ENCODE measurements at regions not wholly inside any gene's neighbourhood (a gene's known extent, or its start where the extent isn't known, plus 50 kb on each side); places are given as distances from the start of the nearest gene placed in this dataset.
"Not testable (repeated sequence)": the region's sequence is repeated elsewhere in the genome, so short reads cannot be mapped to it uniquely, and the experiment has no call there.

- no peak for DNase-seq
Observed at GRCh38 chr3:34547297-34547920, 749.0 kb downstream of the PDCD6IP start.

- DNase-seq: no peak
Observed at GRCh38 chr3:34567266-34567665, 768.8 kb downstream of the PDCD6IP start.

GRCh38 chr3:34568766-34569165 lies 770.3 kb downstream of the PDCD6IP start:
- DNase-seq: no peak

- no peak for DNase-seq
Observed at GRCh38 chr3:34569437-34569836, 771.0 kb downstream of the PDCD6IP start.

- no peak for DNase-seq
Observed at GRCh38 chr3:34570916-34571705, 772.7 kb downstream of the PDCD6IP start.

- DNase-seq: no peak
Observed at GRCh38 chr3:34571714-34572113, 773.3 kb downstream of the PDCD6IP start.

- no peak for DNase-seq
Observed at GRCh38 chr3:34575776-34576175, 777.3 kb downstream of the PDCD6IP start.

- no peak for DNase-seq
Observed at GRCh38 chr3:34582055-34582454, 783.6 kb downstream of the PDCD6IP start.

GRCh38 chr3:34583451-34583850 lies 785.0 kb downstream of the PDCD6IP start:
- no peak for DNase-seq

- no peak for DNase-seq
Observed at GRCh38 chr3:34584971-34585370, 786.5 kb downstream of the PDCD6IP start.

- DNase-seq: no peak
Observed at GRCh38 chr3:34599595-34599994, 801.2 kb downstream of the PDCD6IP start.

- no peak for DNase-seq
Observed at GRCh38 chr3:34619990-34620389, 821.6 kb downstream of the PDCD6IP start.

GRCh38 chr3:34626699-34627098 lies 828.3 kb downstream of the PDCD6IP start:
- no peak for DNase-seq

- no peak for DNase-seq
Observed at GRCh38 chr3:34634939-34635338, 836.5 kb downstream of the PDCD6IP start.

- no peak for DNase-seq
Observed at GRCh38 chr3:34635352-34635850, 837.0 kb downstream of the PDCD6IP start.

GRCh38 chr3:34646911-34647460 lies 848.6 kb downstream of the PDCD6IP start:
- DNase-seq: no peak

GRCh38 chr3:34650131-34650530 lies 851.7 kb downstream of the PDCD6IP start:
- DNase-seq: no peak

- no peak for DNase-seq
Observed at GRCh38 chr3:34668915-34669314, 870.5 kb downstream of the PDCD6IP start.

- no peak for DNase-seq
Observed at GRCh38 chr3:34669490-34669889, 871.1 kb downstream of the PDCD6IP start.

- DNase-seq: no peak
Observed at GRCh38 chr3:34675383-34676120, 877.1 kb downstream of the PDCD6IP start.

GRCh38 chr3:34676436-34676835 lies 878.0 kb downstream of the PDCD6IP start:
- DNase-seq: no peak

GRCh38 chr3:34678575-34678974 lies 880.1 kb downstream of the PDCD6IP start:
- no peak for DNase-seq

- not testable (repeated sequence) for DNase-seq
Observed at GRCh38 chr3:34679055-34679454, 880.6 kb downstream of the PDCD6IP start.
